ENCODE measurements at regions not wholly inside any gene's neighbourhood (a gene's known extent, or its start where the extent isn't known, plus 50 kb on each side); places are given as distances from the start of the nearest gene placed in this dataset.

DNA sequence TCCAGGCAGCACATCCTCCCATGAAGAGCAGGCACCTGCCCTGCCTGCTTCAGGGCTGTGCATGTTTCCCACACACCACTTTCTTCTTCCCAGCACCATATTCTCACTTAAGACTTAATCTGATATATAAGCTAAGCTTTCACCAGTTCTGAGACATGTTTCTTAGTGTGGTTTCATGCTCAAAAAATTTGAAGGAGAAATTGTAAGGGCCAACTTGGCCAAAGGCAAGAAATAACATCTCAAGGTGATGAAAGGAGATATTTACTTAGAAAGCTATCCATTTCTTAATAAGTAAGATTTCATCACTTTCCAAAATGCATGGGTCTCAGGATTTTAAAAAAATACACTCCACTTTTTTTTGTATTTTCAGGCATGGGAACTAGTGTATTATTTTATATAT lies 468.1 kb upstream of the AKR1E2 start:
- DNase-seq (ENCODE audit: low read depth), result no peak
- H3K4me3 ChIP-seq (ENCODE audit: control insufficient read depth, low read depth, low read length), result no peak overlapping the region
- TF ChIP-seq, protein P1, sequence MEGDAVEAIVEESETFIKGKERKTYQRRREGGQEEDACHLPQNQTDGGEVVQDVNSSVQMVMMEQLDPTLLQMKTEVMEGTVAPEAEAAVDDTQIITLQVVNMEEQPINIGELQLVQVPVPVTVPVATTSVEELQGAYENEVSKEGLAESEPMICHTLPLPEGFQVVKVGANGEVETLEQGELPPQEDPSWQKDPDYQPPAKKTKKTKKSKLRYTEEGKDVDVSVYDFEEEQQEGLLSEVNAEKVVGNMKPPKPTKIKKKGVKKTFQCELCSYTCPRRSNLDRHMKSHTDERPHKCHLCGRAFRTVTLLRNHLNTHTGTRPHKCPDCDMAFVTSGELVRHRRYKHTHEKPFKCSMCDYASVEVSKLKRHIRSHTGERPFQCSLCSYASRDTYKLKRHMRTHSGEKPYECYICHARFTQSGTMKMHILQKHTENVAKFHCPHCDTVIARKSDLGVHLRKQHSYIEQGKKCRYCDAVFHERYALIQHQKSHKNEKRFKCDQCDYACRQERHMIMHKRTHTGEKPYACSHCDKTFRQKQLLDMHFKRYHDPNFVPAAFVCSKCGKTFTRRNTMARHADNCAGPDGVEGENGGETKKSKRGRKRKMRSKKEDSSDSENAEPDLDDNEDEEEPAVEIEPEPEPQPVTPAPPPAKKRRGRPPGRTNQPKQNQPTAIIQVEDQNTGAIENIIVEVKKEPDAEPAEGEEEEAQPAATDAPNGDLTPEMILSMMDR (IDR thresholded peaks at IDR 0.05; ENCODE audit: control insufficient read depth, insufficient read depth, low read depth, low read length, missing control alignments), result no peak

DNA sequence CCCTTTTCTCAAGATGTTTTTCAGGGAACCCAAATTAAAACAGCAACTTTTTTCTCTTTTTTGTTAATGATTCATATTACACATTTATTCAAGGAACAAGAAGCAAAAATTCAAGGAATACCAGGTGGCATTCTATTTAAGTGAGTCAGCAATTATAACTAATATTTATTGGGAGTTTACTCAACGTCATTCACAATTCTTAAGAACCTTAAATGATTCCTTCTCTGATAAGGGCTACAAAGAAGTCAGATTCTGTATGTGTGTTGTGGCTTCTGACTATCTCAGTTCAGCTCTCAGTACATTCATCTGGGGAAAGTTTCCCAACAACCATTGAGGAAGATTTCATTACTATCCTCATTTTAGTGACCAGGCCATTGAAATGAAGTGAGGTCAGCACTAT lies 470.7 kb upstream of the AKR1E2 start:
- TF ChIP-seq, protein P1 (IDR thresholded peaks at IDR 0.05; ENCODE audit: control insufficient read depth, insufficient read depth, low read depth, low read length, missing control alignments), result no peak
- no peak overlapping the region for H3K4me3 ChIP-seq (ENCODE audit: control insufficient read depth, low read depth, low read length)
- no peak for DNase-seq (ENCODE audit: low read depth)

DNA sequence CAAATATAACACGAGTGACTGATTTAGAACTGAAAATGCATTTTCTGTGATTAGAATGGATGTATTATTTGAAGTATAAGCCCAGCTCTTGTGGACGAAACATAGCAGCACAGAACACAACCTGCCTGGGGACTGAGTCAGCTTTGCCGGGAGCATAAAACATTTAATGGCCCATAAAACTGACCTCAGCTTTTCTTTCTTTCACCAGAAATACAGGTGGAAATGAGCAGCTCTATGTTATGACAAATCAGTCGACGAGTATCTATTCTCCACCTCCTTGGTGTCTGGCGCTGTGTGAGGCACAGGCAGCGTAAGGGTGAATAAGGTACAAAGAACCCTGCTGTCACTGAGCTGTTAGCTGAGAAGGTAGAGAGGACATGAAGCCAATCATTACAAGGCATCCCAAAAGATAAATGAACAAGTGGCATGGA lies 471.6 kb upstream of the AKR1E2 start:
- no peak overlapping the region for H3K4me3 ChIP-seq (ENCODE audit: control insufficient read depth, low read depth, low read length)
- peak; percentile 34 for DNase-seq (ENCODE audit: low read depth)
- TF ChIP-seq, protein P1 (IDR thresholded peaks at IDR 0.05; ENCODE audit: control insufficient read depth, insufficient read depth, low read depth, low read length, missing control alignments), result no peak

DNA sequence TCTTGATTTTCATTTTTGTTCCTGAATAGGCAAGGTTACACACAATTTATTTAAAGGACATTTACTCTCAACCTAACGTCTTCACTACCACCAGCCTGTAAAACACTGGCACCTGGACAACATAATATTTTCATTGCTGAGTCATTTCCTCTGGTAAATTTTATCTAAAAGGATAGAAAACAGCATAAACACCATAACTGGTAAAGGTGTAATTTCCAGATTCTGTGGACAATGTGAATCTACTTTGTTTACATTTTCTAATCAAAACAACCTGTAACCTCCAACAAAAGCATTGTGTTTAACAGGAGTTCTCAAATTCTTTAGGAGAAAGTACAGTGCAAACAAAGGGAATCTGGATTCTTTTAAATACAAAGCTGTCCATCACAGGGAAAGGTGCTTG lies 472.0 kb upstream of the AKR1E2 start:
- DNase-seq (ENCODE audit: low read depth), result no peak
- TF ChIP-seq, protein P1 (IDR thresholded peaks at IDR 0.05; ENCODE audit: control insufficient read depth, insufficient read depth, low read depth, low read length, missing control alignments), result no peak

DNA sequence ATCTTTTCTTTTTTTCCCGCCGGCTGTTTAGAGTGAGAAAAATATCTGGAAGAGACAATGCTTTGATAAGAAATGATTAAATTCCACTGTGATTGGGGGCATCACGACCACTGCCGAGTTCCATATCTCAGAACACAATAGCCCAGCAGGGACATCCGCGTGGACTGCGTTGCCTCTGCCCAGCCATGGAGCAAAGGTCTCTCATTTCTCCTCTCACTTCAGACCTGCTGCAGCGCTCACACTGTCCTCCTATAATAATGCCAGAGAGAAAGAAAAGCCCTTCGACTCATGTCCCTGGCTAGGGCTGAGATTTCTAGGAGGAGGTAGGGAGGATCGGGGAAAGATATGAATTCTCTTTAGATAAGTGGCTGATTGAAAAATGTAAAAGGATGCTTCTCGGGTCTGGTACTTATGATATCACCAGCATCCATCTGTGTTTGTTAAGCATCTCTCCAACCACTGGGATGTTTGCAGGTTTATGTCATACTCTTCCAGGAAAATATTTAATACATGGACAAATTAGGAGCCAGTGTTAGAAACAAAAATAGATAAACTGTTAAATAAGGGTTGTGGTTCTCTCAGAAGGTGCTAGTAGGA lies 472.9 kb upstream of the AKR1E2 start:
- H3K4me3 ChIP-seq (ENCODE audit: control insufficient read depth, low read depth, low read length), result no peak overlapping the region
- no peak for DNase-seq (ENCODE audit: low read depth)
- TF ChIP-seq, protein P1 (IDR thresholded peaks at IDR 0.05; ENCODE audit: control insufficient read depth, insufficient read depth, low read depth, low read length, missing control alignments), result no peak

More for the DNA sequence above, 472.0 kb upstream of the AKR1E2 start:
- H3K4me3 ChIP-seq (ENCODE audit: control insufficient read depth, low read depth, low read length), result no peak overlapping the region

DNA sequence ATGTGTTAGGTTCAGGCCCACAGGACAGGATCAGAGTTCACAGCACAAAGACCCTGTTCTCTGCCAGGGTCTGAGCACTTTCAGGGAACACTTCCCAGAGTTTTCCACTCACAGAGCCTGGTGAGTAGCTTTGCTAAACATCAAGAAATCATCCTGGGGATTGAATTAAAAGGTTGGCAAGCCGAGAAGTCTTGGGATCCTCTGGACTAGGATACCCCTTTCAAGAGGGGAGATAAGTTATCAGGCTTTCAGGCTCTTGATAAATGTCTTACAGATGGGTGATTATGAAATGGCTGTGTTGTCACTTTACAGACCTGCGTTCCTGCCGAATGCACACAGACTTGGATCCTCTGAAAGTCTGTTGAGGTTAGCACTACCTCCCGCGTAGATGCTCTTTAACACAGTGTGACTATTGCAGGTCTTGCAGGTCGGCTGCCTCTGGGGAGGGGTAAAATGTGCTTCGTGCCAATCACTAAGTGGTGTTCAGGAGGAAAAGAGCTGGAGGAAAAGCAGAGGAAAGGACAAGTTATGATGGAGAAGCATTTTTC lies 473.5 kb upstream of the AKR1E2 start:
- TF ChIP-seq, protein P1 (IDR thresholded peaks at IDR 0.05; ENCODE audit: control insufficient read depth, insufficient read depth, low read depth, low read length, missing control alignments), result no peak
- no peak for DNase-seq (ENCODE audit: low read depth)
- no peak overlapping the region for H3K4me3 ChIP-seq (ENCODE audit: control insufficient read depth, low read depth, low read length)

All from AG09309 (cell line).